GM18861 (cell line): ENCODE measurements at regions not wholly inside any gene's neighbourhood (a gene's known extent, or its start where the extent isn't known, plus 50 kb on each side); places are given as distances from the start of the nearest gene placed in this dataset.
"Not testable (repeated sequence)": the region's sequence is repeated elsewhere in the genome, so short reads cannot be mapped to it uniquely, and the experiment has no call there.

ENCODE experiments used
- ATAC-seq: cut with Tn5 transposase; IDR thresholded peaks from one replicate; pipeline ENCODE4 v1.9.1; 2021; ENCODE audit not compliant: unreplicated experiment

- ATAC-seq: not testable (repeated sequence)
These were observed 382.1 kb downstream of the IPMK start for GRCh38 chr10:57885618-57885968.

- ATAC-seq: no peak
These were observed 382.6 kb downstream of the IPMK start for GRCh38 chr10:57884965-57885617.

- ATAC-seq: no peak
These were observed 383.3 kb downstream of the IPMK start for GRCh38 chr10:57884407-57884806.

GRCh38 chr10:57880446-57881227 lies 387.1 kb downstream of the IPMK start:
- no peak for ATAC-seq

GRCh38 chr10:57874810-57875209 lies 392.9 kb downstream of the IPMK start:
- no peak for ATAC-seq

- no peak for ATAC-seq
These were observed 400.5 kb downstream of the IPMK start for GRCh38 chr10:57867241-57867640.

- ATAC-seq: no peak
These were observed 402.7 kb downstream of the IPMK start for GRCh38 chr10:57864765-57865680.

- no peak for ATAC-seq
These were observed 417.9 kb downstream of the IPMK start for GRCh38 chr10:57849691-57850357.

- no peak for ATAC-seq
These were observed 421.2 kb downstream of the IPMK start for GRCh38 chr10:57846307-57847065.

- no peak for ATAC-seq
These were observed 423.2 kb downstream of the IPMK start for GRCh38 chr10:57844387-57844998.

- no peak for ATAC-seq
These were observed 436.7 kb downstream of the IPMK start for GRCh38 chr10:57830877-57831560.

- no peak for ATAC-seq
These were observed 442.7 kb downstream of the IPMK start for GRCh38 chr10:57825015-57825414.

GRCh38 chr10:57823398-57823797 lies 444.3 kb downstream of the IPMK start:
- ATAC-seq: no peak

- no peak for ATAC-seq
These were observed 444.7 kb downstream of the IPMK start for GRCh38 chr10:57822965-57823364.

GRCh38 chr10:57818522-57818921 lies 449.2 kb downstream of the IPMK start:
- ATAC-seq: no peak

GRCh38 chr10:57817741-57818140 lies 450.0 kb downstream of the IPMK start:
- no peak for ATAC-seq

GRCh38 chr10:57815949-57816348 lies 451.7 kb downstream of the IPMK start:
- no peak for ATAC-seq

- no peak for ATAC-seq
These were observed 457.7 kb downstream of the IPMK start for GRCh38 chr10:57809961-57810360.

- ATAC-seq: no peak
These were observed 459.8 kb downstream of the IPMK start for GRCh38 chr10:57807906-57808305.
